ENCODE measurements at regions not wholly inside any gene's neighbourhood (a gene's known extent, or its start where the extent isn't known, plus 50 kb on each side); places are given as distances from the start of the nearest gene placed in this dataset.

DNA sequence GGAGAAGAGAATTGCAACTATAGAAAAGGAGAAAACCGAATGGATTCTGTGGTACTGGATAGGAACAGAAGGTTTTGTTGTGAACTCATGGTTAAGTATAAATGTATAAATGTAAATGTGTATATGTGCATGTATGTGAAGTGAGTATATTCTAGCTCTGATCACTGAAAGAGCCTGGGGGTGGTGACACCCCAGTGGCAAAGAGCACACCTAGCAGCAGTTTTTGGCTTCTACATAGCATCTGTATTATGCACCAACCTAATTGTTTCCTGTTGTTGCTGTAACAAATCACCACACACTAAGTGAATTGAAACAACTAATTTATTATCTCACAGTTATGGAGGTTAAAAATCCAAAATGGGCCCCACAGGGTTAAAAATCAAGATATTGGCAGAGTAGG is 455.4 kb downstream of the RPS24 start:
- Histone ChIP-seq H3K27me3 (no peaks in the 10 kb centered on the region), H3K27ac (no peak overlapping the region), H3K4me3 (no peak overlapping the region), H3K4me1 (ENCODE audit: low read depth) (no peaks in the 10 kb centered on the region), H3K36me3 (no peaks in the 10 kb centered on the region), H3K9me3 (ENCODE audit: low read depth) (no peaks in the 10 kb centered on the region)
- no peak for DNase-seq (ENCODE audit: low read depth in 1 of 2, low spot score in 1 of 2)
- TF ChIP-seq, protein P1, sequence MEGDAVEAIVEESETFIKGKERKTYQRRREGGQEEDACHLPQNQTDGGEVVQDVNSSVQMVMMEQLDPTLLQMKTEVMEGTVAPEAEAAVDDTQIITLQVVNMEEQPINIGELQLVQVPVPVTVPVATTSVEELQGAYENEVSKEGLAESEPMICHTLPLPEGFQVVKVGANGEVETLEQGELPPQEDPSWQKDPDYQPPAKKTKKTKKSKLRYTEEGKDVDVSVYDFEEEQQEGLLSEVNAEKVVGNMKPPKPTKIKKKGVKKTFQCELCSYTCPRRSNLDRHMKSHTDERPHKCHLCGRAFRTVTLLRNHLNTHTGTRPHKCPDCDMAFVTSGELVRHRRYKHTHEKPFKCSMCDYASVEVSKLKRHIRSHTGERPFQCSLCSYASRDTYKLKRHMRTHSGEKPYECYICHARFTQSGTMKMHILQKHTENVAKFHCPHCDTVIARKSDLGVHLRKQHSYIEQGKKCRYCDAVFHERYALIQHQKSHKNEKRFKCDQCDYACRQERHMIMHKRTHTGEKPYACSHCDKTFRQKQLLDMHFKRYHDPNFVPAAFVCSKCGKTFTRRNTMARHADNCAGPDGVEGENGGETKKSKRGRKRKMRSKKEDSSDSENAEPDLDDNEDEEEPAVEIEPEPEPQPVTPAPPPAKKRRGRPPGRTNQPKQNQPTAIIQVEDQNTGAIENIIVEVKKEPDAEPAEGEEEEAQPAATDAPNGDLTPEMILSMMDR (IDR thresholded peaks at IDR 0.05; ENCODE audit: low read depth, low read length): no peak

GRCh38 chr10:78491812-78492211 is 458.1 kb downstream of the RPS24 start:
- TF ChIP-seq, protein P1 (IDR thresholded peaks at IDR 0.05; ENCODE audit: low read depth, low read length): no peak
- Histone ChIP-seq H3K27me3 (no peaks in the 10 kb centered on the region), H3K9me3 (ENCODE audit: low read depth) (no peaks in the 10 kb centered on the region), H3K27ac (no peak overlapping the region), H3K36me3 (no peaks in the 10 kb centered on the region), H3K4me1 (ENCODE audit: low read depth) (no peaks in the 10 kb centered on the region), H3K4me3 (no peak overlapping the region)
- no peak for DNase-seq (ENCODE audit: low read depth in 1 of 2, low spot score in 1 of 2)

DNA sequence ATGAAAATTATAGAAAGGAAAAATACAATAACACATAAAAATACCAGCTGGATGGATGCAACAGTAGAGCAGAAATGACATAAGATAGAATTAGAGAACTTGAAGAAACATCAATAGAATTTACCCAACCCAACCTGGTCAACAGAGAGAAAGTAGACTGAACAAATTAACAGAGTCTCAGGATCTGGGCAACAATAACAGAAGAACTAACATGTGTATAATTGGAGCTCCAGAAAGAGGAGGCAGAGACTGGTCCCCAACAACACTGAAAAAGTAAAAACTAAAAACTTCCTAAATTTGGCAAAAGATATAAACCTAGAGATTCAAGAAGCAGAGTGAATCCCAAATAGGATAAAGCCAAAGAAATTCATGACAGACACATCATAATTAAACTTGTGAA is 458.8 kb downstream of the RPS24 start:
- H3K4me1 ChIP-seq (ENCODE audit: low read depth): no peaks in the 10 kb centered on the region

DNA sequence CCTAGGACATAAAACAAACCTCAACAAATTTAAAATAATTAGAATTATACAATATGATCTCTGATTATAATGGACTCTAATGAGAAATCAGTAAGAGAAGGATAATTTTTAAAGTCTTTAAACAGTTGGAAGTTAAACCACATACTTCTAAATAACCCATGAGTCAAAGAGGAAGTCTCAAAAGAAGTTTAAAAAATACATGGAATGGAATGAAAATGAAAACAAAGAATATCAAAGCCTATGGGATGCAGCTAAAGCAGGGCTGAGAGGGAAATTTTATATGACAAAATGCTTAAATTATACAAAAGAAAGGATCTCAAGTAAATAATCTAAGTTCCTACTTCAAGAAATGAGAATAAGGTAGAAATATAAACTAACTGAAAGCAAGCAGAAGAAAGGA is 460.5 kb downstream of the RPS24 start:
- Histone ChIP-seq H3K4me1 (ENCODE audit: low read depth) (no peaks in the 10 kb centered on the region), H3K9me3 (ENCODE audit: low read depth) (no peaks in the 10 kb centered on the region), H3K36me3 (no peaks in the 10 kb centered on the region), H3K27me3 (no peaks in the 10 kb centered on the region), H3K4me3 (no peak overlapping the region), H3K27ac (no peak overlapping the region)
- TF ChIP-seq, protein P1 (IDR thresholded peaks at IDR 0.05; ENCODE audit: low read depth, low read length): no peak
- DNase-seq (ENCODE audit: low read depth in 1 of 2, low spot score in 1 of 2): no peak

More for the DNA sequence above, 458.8 kb downstream of the RPS24 start:
- H3K36me3 ChIP-seq: no peaks in the 10 kb centered on the region
- TF ChIP-seq, protein P1 (IDR thresholded peaks at IDR 0.05; ENCODE audit: low read depth, low read length): no peak
- H3K9me3 ChIP-seq (ENCODE audit: low read depth): no peaks in the 10 kb centered on the region
- H3K27me3 ChIP-seq: no peaks in the 10 kb centered on the region
- H3K27ac ChIP-seq: no peak overlapping the region
- no peak for DNase-seq (ENCODE audit: low read depth in 1 of 2, low spot score in 1 of 2)
- no peak overlapping the region for H3K4me3 ChIP-seq

GRCh38 chr10:78502210-78502936 is 468.7 kb downstream of the RPS24 start:
- Histone ChIP-seq H3K27me3 (no peaks in the 10 kb centered on the region), H3K9me3 (ENCODE audit: low read depth) (no peaks in the 10 kb centered on the region), H3K4me1 (ENCODE audit: low read depth) (peaks cover 2% of the 10 kb centered on the region), H3K4me3 (no peak overlapping the region), H3K36me3 (no peaks in the 10 kb centered on the region), H3K27ac (no peak overlapping the region)
- peak in 1 of 2 donors; percentile 53 for DNase-seq (ENCODE audit: low read depth in 1 of 2, low spot score in 1 of 2)
- TF ChIP-seq, protein P1 (IDR thresholded peaks at IDR 0.05; ENCODE audit: low read depth, low read length): no peak

All from cardiac muscle cell (in vitro differentiated cells and primary cell).